SK-N-SH (cell line): ENCODE measurements at regions not wholly inside any gene's neighbourhood (a gene's known extent, or its start where the extent isn't known, plus 50 kb on each side); places are given as distances from the start of the nearest gene placed in this dataset.

ENCODE experiments used
- CTCF ChIA-PET: fragments of 300-600, 350-600 bp; formaldehyde crosslinking; extraction: SDS; loops from one replicate; lab custom pipeline; 2021; lab: Yijun Ruan, JAX
- POLR2A ChIA-PET: fragments of 350-600 bp; sonication (Branson Sonifier 250); formaldehyde crosslinking; extraction: SDS; loops from one replicate; lab custom pipeline; 2020; ENCODE audit warnings: antibody characterized with exemption, inconsistent platforms; lab: Yijun Ruan, JAX
- DNase-seq: peaks from one replicate; pipeline ENCODE4 v3.0.0; 2012
- H2AFZ ChIP-seq: fragments of 200-600 bp; sonication (generic); 2 replicates; pipeline ENCODE4 v1.8.1; 2016; ENCODE audit warnings: antibody characterized with exemption, mild to moderate bottlenecking, low read depth
- H3F3A ChIP-seq: fragments of 200-600 bp; sonication (generic); replicated peaks from 2 replicates; pipeline ENCODE3; 2016; ENCODE audit warnings: antibody characterized with exemption, mild to moderate bottlenecking; ENCODE audit not compliant: insufficient read depth
- H3K27ac ChIP-seq, 2 experiments: fragments of 200-500 bp in 1 of 2; fragments of 200-600 bp in 1 of 2; sonication (Bioruptor generic) in 1 of 2; sonication (generic), shearing (Covaris generic) in 1 of 2; 2 replicates each; pipeline versions ENCODE4 v1.5.1 to v1.6.1; 2014 to 2016; ENCODE audit warnings: low read depth in 2 of 2, inconsistent platforms in 1 of 2, low read length in 1 of 2, mild to moderate bottlenecking in 1 of 2, mixed read lengths in 1 of 2
- H3K27me3 ChIP-seq: fragments of 200-600 bp; sonication (generic), shearing (Covaris generic); 2 replicates; pipeline ENCODE4 v1.6.1; 2016; ENCODE audit warnings: mixed run types; ENCODE audit not compliant: insufficient read depth
- H3K36me3 ChIP-seq, 2 experiments: fragments of 200-500 bp in 1 of 2; fragments of 200-600 bp in 1 of 2; sonication (Bioruptor generic) in 1 of 2; sonication (generic) in 1 of 2; replicated peaks in 1 of 2; 2 replicates each; pipeline versions ENCODE3 to v1.5.1; 2014 to 2016; ENCODE audit warnings: low read length in 1 of 2, mild to moderate bottlenecking in 1 of 2; ENCODE audit not compliant: insufficient read depth in 2 of 2, control insufficient read depth in 1 of 2
- H3K4me1 ChIP-seq, 2 experiments: fragments of 200-500 bp in 1 of 2; fragments of 200-600 bp in 1 of 2; sonication (Bioruptor generic) in 1 of 2; sonication (generic), shearing (Covaris generic) in 1 of 2; 2 replicates each; pipeline versions ENCODE4 v1.5.1 to v1.6.1; 2014 to 2016; ENCODE audit warnings: low read depth in 1 of 2, low read length in 1 of 2, mixed run types in 1 of 2; ENCODE audit not compliant: insufficient read depth in 2 of 2, control insufficient read depth in 1 of 2
- H3K4me2 ChIP-seq: fragments of 200-600 bp; sonication (generic), shearing (Covaris generic); 2 replicates; pipeline ENCODE4 v1.6.1; 2017; ENCODE audit warnings: mixed run types
- H3K4me3 ChIP-seq, 2 experiments: fragments of 200-500 bp in 1 of 2; fragments of 200-600 bp in 1 of 2; sonication (Bioruptor generic) in 1 of 2; sonication (generic), shearing (Covaris generic) in 1 of 2; 2 replicates each; pipeline versions ENCODE4 v1.5.1 to v1.8.1; 2014 to 2016; ENCODE audit warnings: low read depth in 2 of 2, inconsistent platforms in 1 of 2, low read length in 1 of 2, mild to moderate bottlenecking in 1 of 2, mixed read lengths in 1 of 2, moderate library complexity in 1 of 2
- H3K79me2 ChIP-seq: fragments of 200-600 bp; sonication (generic); 2 replicates; pipeline ENCODE4 v1.8.1; 2017; ENCODE audit warnings: mild to moderate bottlenecking; ENCODE audit not compliant: insufficient read depth
- H3K9ac ChIP-seq: fragments of 200-600 bp; sonication (generic); 2 replicates; pipeline ENCODE4 v1.6.1; 2017; ENCODE audit warnings: mixed run types
- H3K9me2 ChIP-seq: fragments of 200-600 bp; sonication (generic); 2 replicates; pipeline ENCODE4 v1.6.1; 2017; ENCODE audit warnings: mixed run types
- H3K9me3 ChIP-seq: fragments of 200-600 bp; sonication (generic); 2 replicates; pipeline ENCODE4 v1.6.1; 2017; ENCODE audit warnings: mixed run types, mild to moderate bottlenecking, moderate library complexity
- H4K20me1 ChIP-seq: fragments of 200-600 bp; sonication (generic); 2 replicates; pipeline ENCODE4 v1.6.1; 2017; ENCODE audit warnings: mild to moderate bottlenecking, mixed run types; ENCODE audit not compliant: insufficient read depth
- FOSL2 ChIP-seq: IDR thresholded peaks from 2 replicates; pipeline ENCODE4 v1.4.0; 2012; ENCODE audit warnings: low read depth, mild to moderate bottlenecking, moderate library complexity, borderline replicate concordance
- GATA2 ChIP-seq: sonication (generic); formaldehyde crosslinking; IDR thresholded peaks from 2 replicates; pipeline ENCODE4 v1.5.0; 2020; ENCODE audit warnings: mild to moderate bottlenecking, missing genetic modification reagents
- MAX ChIP-seq: IDR thresholded peaks from 2 replicates; pipeline ENCODE4 v1.4.0; 2012; ENCODE audit warnings: low read depth
- NFIC ChIP-seq: IDR thresholded peaks from 2 replicates; pipeline ENCODE4 v1.4.0; 2012; ENCODE audit warnings: borderline replicate concordance
- RAD21 ChIP-seq: IDR thresholded peaks from 2 replicates; pipeline ENCODE4 v1.6.1; 2012; ENCODE audit warnings: mild to moderate bottlenecking, low read length
- RCOR1 ChIP-seq: fragments of 150-350 bp; IDR thresholded peaks from 2 replicates; pipeline ENCODE4 v1.6.1; 2017; ENCODE audit warnings: antibody characterized with exemption, low read length
- SIN3A ChIP-seq: IDR thresholded peaks from 2 replicates; pipeline ENCODE4 v1.6.1; 2012; ENCODE audit warnings: low read depth, mild to moderate bottlenecking, low read length, moderate library complexity, borderline replicate concordance
- TCF12 ChIP-seq: IDR thresholded peaks from 2 replicates; pipeline ENCODE4 v1.4.0; 2012
- TEAD4 ChIP-seq: IDR thresholded peaks from 2 replicates; pipeline ENCODE4 v1.4.0; 2012; ENCODE audit warnings: mild to moderate bottlenecking, borderline replicate concordance; ENCODE audit not compliant: insufficient read depth
- ZBTB33 ChIP-seq: IDR thresholded peaks from 2 replicates; pipeline ENCODE4 v1.4.0; 2012; ENCODE audit warnings: low read depth, borderline replicate concordance
- WGBS: methylation state at CpG from one replicate; pipeline ENCODE4 v1.1.6; 2017; ENCODE audit warnings: low lambda C conversion rate; 5-methylcytosine and 5-hydroxymethylcytosine counted together
- TF ChIP-seq, protein P1 (sequence below): IDR thresholded peaks from 2 replicates; pipeline ENCODE4 v1.4.0; 2012; ENCODE audit warnings: low read depth, borderline replicate concordance
- TF ChIP-seq, protein P2 (sequence below): fragments of 200-600 bp; sonication (generic); IDR thresholded peaks from 2 replicates; pipeline ENCODE4 v1.6.1; 2017; ENCODE audit warnings: antibody characterized with exemption, mild to moderate bottlenecking, moderate library complexity

- no peak for TF ChIP-seq ZBTB33
- no peak for TF ChIP-seq MAX
Observed at GRCh38 chr7:54252256-54253035, 289.7 kb upstream of the VSTM2A start (continued).

- H3F3A ChIP-seq, result no peaks in the 10 kb centered on the region
Observed at GRCh38 chr7:54253036-54253373, 289.2 kb upstream of the VSTM2A start.

More at GRCh38 chr7:54253036-54253373, 289.2 kb upstream of the VSTM2A start:
- H3K36me3 ChIP-seq, result no peaks in the 10 kb centered on the region
- H2AFZ ChIP-seq, result no peak overlapping the region
- DNase-seq, result no peak
- no peak overlapping the region for H3K9ac ChIP-seq
- CTCF ChIA-PET, result no interaction called here
- H3K4me1 ChIP-seq, result peaks cover 0 to 16% of the 10 kb centered on the region in 2 experiments; a peak in 2 of 4 replicates
- no peaks in the 10 kb centered on the region for H3K79me2 ChIP-seq
- H3K27me3 ChIP-seq, result no peaks in the 10 kb centered on the region
- H3K4me3 ChIP-seq, result no peak overlapping the region
- H4K20me1 ChIP-seq, result no peaks in the 10 kb centered on the region
- no peaks in the 10 kb centered on the region; the same call in 1 of the 2 replicates for H3K9me2 ChIP-seq
- H3K4me2 ChIP-seq, result no peak overlapping the region
- no peak for TF ChIP-seq TCF12
- no peak for TF ChIP-seq NFIC
- no peak for TF ChIP-seq TEAD4
- no peak for TF ChIP-seq SIN3A
- TF ChIP-seq FOSL2, result no peak
- TF ChIP-seq RAD21, result no peak
- no peak for TF ChIP-seq ZBTB33
- TF ChIP-seq GATA2 (CRISPR knock-in tag), result no peak
- TF ChIP-seq, protein P1, sequence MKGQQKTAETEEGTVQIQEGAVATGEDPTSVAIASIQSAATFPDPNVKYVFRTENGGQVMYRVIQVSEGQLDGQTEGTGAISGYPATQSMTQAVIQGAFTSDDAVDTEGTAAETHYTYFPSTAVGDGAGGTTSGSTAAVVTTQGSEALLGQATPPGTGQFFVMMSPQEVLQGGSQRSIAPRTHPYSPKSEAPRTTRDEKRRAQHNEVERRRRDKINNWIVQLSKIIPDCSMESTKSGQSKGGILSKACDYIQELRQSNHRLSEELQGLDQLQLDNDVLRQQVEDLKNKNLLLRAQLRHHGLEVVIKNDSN, result no peak
- TF ChIP-seq, protein P2, sequence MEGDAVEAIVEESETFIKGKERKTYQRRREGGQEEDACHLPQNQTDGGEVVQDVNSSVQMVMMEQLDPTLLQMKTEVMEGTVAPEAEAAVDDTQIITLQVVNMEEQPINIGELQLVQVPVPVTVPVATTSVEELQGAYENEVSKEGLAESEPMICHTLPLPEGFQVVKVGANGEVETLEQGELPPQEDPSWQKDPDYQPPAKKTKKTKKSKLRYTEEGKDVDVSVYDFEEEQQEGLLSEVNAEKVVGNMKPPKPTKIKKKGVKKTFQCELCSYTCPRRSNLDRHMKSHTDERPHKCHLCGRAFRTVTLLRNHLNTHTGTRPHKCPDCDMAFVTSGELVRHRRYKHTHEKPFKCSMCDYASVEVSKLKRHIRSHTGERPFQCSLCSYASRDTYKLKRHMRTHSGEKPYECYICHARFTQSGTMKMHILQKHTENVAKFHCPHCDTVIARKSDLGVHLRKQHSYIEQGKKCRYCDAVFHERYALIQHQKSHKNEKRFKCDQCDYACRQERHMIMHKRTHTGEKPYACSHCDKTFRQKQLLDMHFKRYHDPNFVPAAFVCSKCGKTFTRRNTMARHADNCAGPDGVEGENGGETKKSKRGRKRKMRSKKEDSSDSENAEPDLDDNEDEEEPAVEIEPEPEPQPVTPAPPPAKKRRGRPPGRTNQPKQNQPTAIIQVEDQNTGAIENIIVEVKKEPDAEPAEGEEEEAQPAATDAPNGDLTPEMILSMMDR, result no peak
- TF ChIP-seq RCOR1, result no peak
- peaks cover 17% of the 10 kb centered on the region for H3K9me3 ChIP-seq
- H3K27ac ChIP-seq, result no peak overlapping the region
- 17% methylated on average over 5 of the region's 5 CpGs for WGBS
- POLR2A ChIA-PET, result no interaction called here
